ENCODE measurements at regions not wholly inside any gene's neighbourhood (a gene's known extent, or its start where the extent isn't known, plus 50 kb on each side); places are given as distances from the start of the nearest gene placed in this dataset.

- Histone ChIP-seq H3K27me3 (no peaks in the 10 kb centered on the region), H3K27ac (no peak overlapping the region), H3K4me1 (peaks cover 9% of the 10 kb centered on the region), H3K4me3 (no peak overlapping the region), H3K9me3 (no peaks in the 10 kb centered on the region), H3K36me3 (replicated peaks in 1 of 2; ENCODE audit: insufficient read depth in 1 of 2, low read depth in 2 of 2) (no peaks in the 10 kb centered on the region)
- intact Hi-C loops (cut with DNase I) = loop anchor here (10.0 kb wide), 1 partner anchor 762 kb away; no protein-coding TSS in a partner anchor
- ATAC-seq (no peak), DNase-seq (no peak)
- WGBS, 2 donors = 48 to 65% methylated on average over 5 of the region's 5 CpGs
- TF ChIP-seq POLR2A (IDR thresholded peaks at IDR 0.05) (no peak), CTCF (IDR thresholded peaks at IDR 0.05) (no peak)
Measured at GRCh38 chr7:16066805-16067459, 354.4 kb downstream of the CRPPA start.

- Histone ChIP-seq H3K4me1 (peaks cover 8% of the 10 kb centered on the region), H3K27me3 (no peaks in the 10 kb centered on the region), H3K4me3 (no peak overlapping the region), H3K27ac (no peak overlapping the region), H3K36me3 (replicated peaks in 1 of 2; ENCODE audit: insufficient read depth in 1 of 2, low read depth in 2 of 2) (no peaks in the 10 kb centered on the region), H3K9me3 (no peaks in the 10 kb centered on the region)
- DNase-seq = no peak
- intact Hi-C loops (cut with DNase I) = loop anchor here (10.0 kb wide), 1 partner anchor 761 kb away; no protein-coding TSS in a partner anchor
- ATAC-seq = no peak
- TF ChIP-seq CTCF (IDR thresholded peaks at IDR 0.05) = no peak
Measured at GRCh38 chr7:16065939-16066338, 355.4 kb downstream of the CRPPA start.

- H3K4me1 ChIP-seq = peaks cover 8% of the 10 kb centered on the region
- no peaks in the 10 kb centered on the region for H3K36me3 ChIP-seq (replicated peaks in 1 of 2; ENCODE audit: insufficient read depth in 1 of 2, low read depth in 2 of 2)
- ATAC-seq = no peak
- WGBS, 2 donors = 72 to 78% methylated on average over 16 of the region's 16 CpGs
- intact Hi-C loops (cut with DNase I) = loop anchor here (10.0 kb wide), 1 partner anchor 759 kb away; no protein-coding TSS in a partner anchor
- no peaks in the 10 kb centered on the region for H3K9me3 ChIP-seq
- TF ChIP-seq POLR2A (IDR thresholded peaks at IDR 0.05) = no peak
- TF ChIP-seq CTCF (IDR thresholded peaks at IDR 0.05) = no peak
- no peak overlapping the region for H3K27ac ChIP-seq
- no peaks in the 10 kb centered on the region for H3K27me3 ChIP-seq
- no peak for DNase-seq
- H3K4me3 ChIP-seq = no peak overlapping the region
Measured at GRCh38 chr7:16063716-16064675, 357.3 kb downstream of the CRPPA start.

- intact Hi-C loops (cut with DNase I) = loop anchor here (10.0 kb wide), 1 partner anchor 758 kb away; no protein-coding TSS in a partner anchor
- Histone ChIP-seq H3K4me3 (no peak overlapping the region), H3K27ac (no peak overlapping the region), H3K36me3 (replicated peaks in 1 of 2; ENCODE audit: insufficient read depth in 1 of 2, low read depth in 2 of 2) (no peaks in the 10 kb centered on the region), H3K4me1 (peaks cover 8% of the 10 kb centered on the region), H3K9me3 (no peaks in the 10 kb centered on the region), H3K27me3 (no peaks in the 10 kb centered on the region)
- no peak for DNase-seq
- ATAC-seq = no peak
- 48 to 79% methylated on average over 2 of the region's 2 CpGs for WGBS, 2 donors
- TF ChIP-seq CTCF (IDR thresholded peaks at IDR 0.05) (no peak), POLR2A (IDR thresholded peaks at IDR 0.05) (no peak)
Measured at GRCh38 chr7:16063221-16063620, 358.1 kb downstream of the CRPPA start.
